GM12874 (cell line): ENCODE measurements at regions not wholly inside any gene's neighbourhood (a gene's known extent, or its start where the extent isn't known, plus 50 kb on each side); places are given as distances from the start of the nearest gene placed in this dataset.

ENCODE experiments used
- CTCF ChIP-seq: IDR thresholded peaks from 2 replicates; pipeline ENCODE4 v1.5.1; 2011; ENCODE audit warnings: low read depth, mild to moderate bottlenecking, control low read depth, low read length, moderate library complexity; ENCODE audit not compliant: insufficient read depth

- TF ChIP-seq CTCF: no peak
Observed at GRCh38 chr13:86474971-86475370, 675.8 kb upstream of the SLITRK6 start.

GRCh38 chr13:86476656-86477055 is 677.4 kb upstream of the SLITRK6 start:
- no peak for TF ChIP-seq CTCF

- no peak for TF ChIP-seq CTCF
Observed at GRCh38 chr13:86486582-86486981, 687.4 kb upstream of the SLITRK6 start.

DNA sequence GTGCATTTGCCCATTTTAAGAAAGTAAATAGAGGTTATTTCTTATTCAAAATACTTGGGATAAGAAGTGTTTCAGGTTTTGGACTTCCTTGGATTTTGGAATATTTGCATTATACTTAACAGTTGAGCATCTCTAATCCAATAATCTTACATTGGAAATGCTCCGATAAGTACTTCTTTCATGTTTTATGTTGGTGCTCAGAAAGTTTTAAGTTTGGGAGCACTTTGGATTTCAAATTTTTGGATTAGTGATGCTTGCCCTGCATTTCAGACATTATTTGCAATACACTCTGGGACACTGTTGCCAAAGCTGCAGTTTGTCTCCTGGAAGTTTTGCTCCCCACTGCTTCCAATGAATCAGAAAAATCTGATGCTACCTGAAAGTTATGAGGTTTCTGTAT is 691.9 kb upstream of the SLITRK6 start:
- TF ChIP-seq CTCF: no peak

- TF ChIP-seq CTCF: no peak
Observed at GRCh38 chr13:86510792-86511191, 711.6 kb upstream of the SLITRK6 start.

GRCh38 chr13:86541461-86541860 is 742.2 kb upstream of the SLITRK6 start:
- no peak for TF ChIP-seq CTCF

DNA sequence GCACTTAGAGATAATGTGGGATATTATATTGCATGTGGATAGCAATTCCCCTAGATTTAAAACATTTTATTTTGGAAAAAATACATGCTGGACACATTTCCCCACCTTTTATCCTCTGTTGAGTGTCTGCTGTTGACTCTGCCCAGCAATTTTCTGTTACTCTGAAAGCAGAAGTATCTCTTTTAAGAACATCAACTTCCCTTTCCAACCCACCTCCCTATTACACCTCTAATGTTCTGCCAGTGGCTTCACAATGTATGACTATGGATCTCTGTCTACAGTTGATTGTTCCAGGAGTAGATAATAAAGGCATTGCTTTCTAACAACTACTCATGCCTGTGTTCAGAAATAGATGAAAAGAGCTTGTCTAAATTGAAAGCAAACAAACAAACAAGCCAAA is 754.8 kb upstream of the SLITRK6 start:
- TF ChIP-seq CTCF: no peak

- TF ChIP-seq CTCF: no peak
Observed at GRCh38 chr13:86559901-86560300, 760.7 kb upstream of the SLITRK6 start.
